ENCODE measurements at regions not wholly inside any gene's neighbourhood (a gene's known extent, or its start where the extent isn't known, plus 50 kb on each side); places are given as distances from the start of the nearest gene placed in this dataset.
"Not testable (repeated sequence)": the region's sequence is repeated elsewhere in the genome, so short reads cannot be mapped to it uniquely, and the experiment has no call there.

DNA sequence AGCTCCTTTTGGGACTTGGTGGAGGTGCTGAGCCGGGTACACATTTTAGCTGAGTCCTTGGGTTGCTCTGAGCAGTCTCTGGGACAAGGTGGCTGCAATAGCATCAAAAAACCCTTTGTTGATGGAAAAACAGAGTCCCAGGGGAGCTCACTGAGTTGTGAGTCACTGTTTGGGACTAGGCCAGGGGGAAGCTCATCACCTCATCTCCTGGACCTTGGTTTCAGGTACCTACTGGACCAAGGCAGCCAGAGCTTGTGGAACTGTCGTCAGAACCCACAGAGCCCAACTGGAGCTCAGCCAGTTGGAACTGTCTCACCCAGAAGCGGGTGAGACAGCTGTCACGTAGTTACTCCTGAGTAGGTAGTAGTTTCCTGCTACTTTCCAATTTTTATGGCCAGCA is 146.7 kb downstream of the HLX start:
- no peak for DNase-seq
- Histone ChIP-seq H3K36me3 (replicated peaks; ENCODE audit: control insufficient read depth, insufficient read depth, low read length) (no peaks in the 10 kb centered on the region), H3K4me3 (ENCODE audit: insufficient read depth, low read depth, low read length) (no peak overlapping the region), H3K27me3 (ENCODE audit: control insufficient read depth, insufficient read depth, low read length) (no peaks in the 10 kb centered on the region)

DNA sequence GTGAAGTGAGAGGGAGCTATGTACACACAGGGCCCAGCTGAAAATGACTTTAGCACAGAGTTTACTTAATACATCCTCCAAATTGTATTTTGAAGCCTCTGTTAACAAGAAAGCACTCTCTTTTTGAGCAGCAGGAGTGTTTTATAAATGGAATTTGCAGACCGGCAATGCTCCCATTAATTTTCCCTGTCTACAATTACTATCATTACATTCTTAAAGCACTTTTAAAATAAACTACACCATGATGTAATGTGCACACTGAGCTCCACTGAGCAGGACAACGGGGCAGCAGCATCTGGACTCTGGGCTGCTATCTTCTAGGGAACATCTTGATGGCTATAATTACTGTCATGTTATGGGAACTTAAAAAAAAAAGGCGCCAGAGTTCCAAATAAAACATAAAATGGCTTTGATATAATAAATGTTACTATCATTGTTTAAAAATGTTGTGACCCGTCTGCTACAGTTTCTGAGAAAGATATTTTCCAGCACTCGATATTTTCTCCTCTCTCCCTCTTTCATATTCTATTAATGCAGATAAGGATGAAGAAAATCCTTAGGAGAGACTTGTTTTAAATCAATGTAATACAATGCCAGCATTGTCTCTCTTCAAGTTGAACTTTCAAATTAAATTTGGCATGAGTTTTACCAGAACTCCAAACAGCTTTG is 150.9 kb downstream of the HLX start:
- H3K36me3 ChIP-seq (replicated peaks; ENCODE audit: control insufficient read depth, insufficient read depth, low read length), result no peaks in the 10 kb centered on the region
- DNase-seq, result no peak
- no peaks in the 10 kb centered on the region for H3K27me3 ChIP-seq (ENCODE audit: control insufficient read depth, insufficient read depth, low read length)
- no peak overlapping the region for H3K4me3 ChIP-seq (ENCODE audit: insufficient read depth, low read depth, low read length)

DNA sequence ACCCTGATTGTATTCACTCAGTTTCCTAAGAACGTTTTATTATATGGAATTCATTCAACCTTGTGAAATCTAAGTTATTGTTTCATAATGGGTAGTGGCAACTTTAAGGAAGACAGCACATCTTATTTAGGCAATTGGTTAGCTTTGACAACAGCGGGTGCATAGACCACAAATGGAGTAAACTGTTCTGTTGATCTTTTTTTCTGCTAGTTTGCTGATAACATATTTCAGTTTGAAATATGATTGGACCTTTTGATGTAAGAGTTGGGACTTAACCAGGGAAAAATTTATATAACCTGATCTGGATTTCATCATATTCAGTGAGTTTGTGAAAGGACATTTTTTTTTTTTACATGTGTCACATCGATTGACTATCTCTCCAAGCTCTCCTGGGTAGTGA is 151.7 kb downstream of the HLX start:
- DNase-seq, result no peak
- Histone ChIP-seq H3K4me3 (ENCODE audit: insufficient read depth, low read depth, low read length) (no peak overlapping the region), H3K36me3 (replicated peaks; ENCODE audit: control insufficient read depth, insufficient read depth, low read length) (no peaks in the 10 kb centered on the region), H3K27me3 (ENCODE audit: control insufficient read depth, insufficient read depth, low read length) (no peaks in the 10 kb centered on the region)

DNA sequence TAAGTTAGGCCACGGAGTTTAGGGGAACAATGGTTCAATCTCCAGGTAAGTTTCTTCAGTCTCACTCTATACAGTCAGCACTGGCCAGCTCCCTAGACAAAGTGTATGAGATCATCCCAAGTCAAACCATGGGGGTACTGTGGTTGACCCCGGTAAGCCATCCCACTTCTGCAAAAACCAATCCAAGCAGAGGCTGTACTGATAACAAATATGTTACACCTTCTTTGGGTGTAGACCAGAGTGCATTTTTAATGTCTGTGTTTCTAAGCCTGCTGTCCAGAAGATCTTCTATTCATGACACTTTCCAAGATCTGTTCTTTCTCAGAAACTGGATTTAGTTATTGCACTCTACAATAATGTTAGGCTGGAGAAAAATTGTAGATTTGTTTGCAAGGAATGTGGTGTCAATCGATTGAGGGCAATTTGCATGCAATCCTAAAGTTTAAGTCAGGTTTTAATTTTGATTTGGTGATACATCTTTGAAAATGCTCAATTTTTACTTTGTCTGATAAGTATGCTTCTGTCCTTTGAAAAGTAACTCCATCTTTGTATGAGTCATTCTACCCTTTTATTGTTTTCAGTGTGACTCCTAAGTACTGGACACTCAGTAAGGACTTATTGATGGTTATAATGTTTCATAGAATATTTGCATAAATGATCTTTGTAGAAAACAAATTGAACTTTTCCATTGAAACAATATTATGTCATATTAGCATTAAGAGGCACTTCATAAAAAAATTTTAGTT is 152.4 kb downstream of the HLX start:
- no peaks in the 10 kb centered on the region for H3K36me3 ChIP-seq (replicated peaks; ENCODE audit: control insufficient read depth, insufficient read depth, low read length)
- H3K4me3 ChIP-seq (ENCODE audit: insufficient read depth, low read depth, low read length), result no peak overlapping the region
- no peaks in the 10 kb centered on the region for H3K27me3 ChIP-seq (ENCODE audit: control insufficient read depth, insufficient read depth, low read length)
- no peak for DNase-seq

DNA sequence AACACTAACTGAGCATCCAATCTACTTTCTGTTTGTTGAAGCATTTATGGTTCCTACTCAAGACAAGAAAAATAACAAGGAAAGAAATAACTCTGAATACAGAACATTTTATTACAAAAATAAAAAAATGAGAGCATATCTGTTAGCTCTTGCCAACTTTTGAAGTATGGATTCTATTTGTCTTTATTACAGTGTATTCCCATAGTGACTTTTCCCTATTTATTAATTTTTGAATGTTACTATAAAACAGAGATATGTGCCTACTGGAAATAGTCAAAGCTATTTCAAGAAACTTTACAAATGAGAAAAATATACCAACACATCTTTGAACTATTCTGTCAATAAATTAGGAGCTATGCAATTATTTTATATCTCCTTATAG is 153.0 kb downstream of the HLX start:
- Histone ChIP-seq H3K27me3 (ENCODE audit: control insufficient read depth, insufficient read depth, low read length) (no peaks in the 10 kb centered on the region), H3K4me3 (ENCODE audit: insufficient read depth, low read depth, low read length) (no peak overlapping the region), H3K36me3 (replicated peaks; ENCODE audit: control insufficient read depth, insufficient read depth, low read length) (no peaks in the 10 kb centered on the region)
- DNase-seq, result no peak

DNA sequence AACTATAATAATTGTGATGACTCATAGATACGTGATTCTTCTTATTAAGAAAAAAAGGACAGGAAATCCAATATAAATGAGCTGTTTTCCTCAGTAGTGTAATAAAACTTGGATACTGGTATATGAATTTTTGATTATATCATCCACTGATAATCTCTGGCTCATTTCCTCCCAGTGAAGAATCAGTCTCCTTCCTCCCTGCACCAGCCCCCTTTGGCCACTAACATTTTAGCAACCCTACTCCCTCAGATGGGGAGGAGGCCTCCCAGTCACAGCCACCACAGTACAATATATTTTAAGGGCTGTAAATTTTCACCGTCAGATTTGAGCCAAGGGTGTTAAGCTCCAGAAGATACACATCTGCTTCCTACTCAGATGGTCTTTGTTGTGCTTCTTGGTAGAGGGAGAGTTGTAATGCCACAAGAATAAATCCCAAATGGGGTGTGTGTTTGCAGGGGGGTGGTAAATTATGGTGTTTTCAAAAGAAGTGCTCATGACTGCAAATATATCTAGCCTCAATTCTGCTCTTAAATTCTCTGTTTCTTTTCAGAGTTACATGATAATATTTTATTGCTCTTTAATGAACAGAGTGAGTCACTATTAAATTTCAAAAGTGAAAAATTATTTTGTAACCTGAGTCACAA is 153.5 kb downstream of the HLX start:
- H3K36me3 ChIP-seq (replicated peaks; ENCODE audit: control insufficient read depth, insufficient read depth, low read length), result no peaks in the 10 kb centered on the region
- H3K27me3 ChIP-seq (ENCODE audit: control insufficient read depth, insufficient read depth, low read length), result no peaks in the 10 kb centered on the region
- DNase-seq, result no peak
- H3K4me3 ChIP-seq (ENCODE audit: insufficient read depth, low read depth, low read length), result no peak overlapping the region

DNA sequence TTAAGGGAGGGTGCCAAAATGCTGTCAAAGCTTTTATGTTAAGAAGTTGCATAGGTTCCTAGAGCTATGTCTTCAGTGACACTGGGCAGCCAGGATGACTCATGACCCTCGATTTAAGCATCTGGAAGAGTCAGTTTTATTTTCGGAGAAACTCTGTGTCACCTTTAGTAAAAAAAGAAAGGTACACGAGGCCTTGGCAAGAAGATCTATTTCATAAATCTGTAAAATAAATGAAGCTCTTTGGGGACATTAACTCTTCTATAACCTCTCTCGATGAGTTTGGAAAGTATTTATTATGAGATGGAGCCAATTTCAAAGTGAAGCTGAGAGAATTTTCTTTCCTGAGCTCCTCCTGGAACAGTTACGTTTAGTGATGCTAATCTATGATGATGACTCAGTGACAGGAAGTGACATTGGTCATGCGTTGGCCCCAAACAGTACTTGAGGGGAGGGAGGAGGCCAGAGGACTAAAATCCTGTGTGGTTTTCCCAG is 156.5 kb downstream of the HLX start:
- no peak for DNase-seq
- H3K36me3 ChIP-seq (replicated peaks; ENCODE audit: control insufficient read depth, insufficient read depth, low read length), result no peaks in the 10 kb centered on the region

DNA sequence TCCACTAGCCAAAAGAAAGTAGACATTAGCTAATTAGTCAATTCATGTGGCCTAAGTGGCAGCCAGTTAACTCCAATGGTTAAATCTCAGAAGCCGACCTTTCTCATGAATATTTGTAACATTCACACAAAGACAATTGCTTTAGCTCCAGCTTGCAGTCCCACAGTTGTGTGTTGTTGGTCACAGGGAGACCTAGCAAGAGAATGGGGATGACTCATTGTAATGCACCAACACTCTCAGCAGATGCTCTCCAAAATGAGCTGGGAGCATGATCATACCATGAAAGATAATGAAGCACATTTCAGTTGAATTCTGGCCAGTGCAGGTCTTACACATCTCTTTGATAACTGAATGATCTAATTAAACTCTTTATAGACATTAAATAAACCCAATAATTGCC is 160.4 kb downstream of the HLX start:
- H3K4me3 ChIP-seq (ENCODE audit: insufficient read depth, low read depth, low read length), result no peak overlapping the region
- H3K36me3 ChIP-seq (replicated peaks; ENCODE audit: control insufficient read depth, insufficient read depth, low read length), result no peaks in the 10 kb centered on the region
- H3K27me3 ChIP-seq (ENCODE audit: control insufficient read depth, insufficient read depth, low read length), result no peaks in the 10 kb centered on the region
- DNase-seq, result peak; percentile 10

More for the DNA sequence above, 156.5 kb downstream of the HLX start:
- no peaks in the 10 kb centered on the region for H3K27me3 ChIP-seq (ENCODE audit: control insufficient read depth, insufficient read depth, low read length)
- H3K4me3 ChIP-seq (ENCODE audit: insufficient read depth, low read depth, low read length), result no peak overlapping the region

DNA sequence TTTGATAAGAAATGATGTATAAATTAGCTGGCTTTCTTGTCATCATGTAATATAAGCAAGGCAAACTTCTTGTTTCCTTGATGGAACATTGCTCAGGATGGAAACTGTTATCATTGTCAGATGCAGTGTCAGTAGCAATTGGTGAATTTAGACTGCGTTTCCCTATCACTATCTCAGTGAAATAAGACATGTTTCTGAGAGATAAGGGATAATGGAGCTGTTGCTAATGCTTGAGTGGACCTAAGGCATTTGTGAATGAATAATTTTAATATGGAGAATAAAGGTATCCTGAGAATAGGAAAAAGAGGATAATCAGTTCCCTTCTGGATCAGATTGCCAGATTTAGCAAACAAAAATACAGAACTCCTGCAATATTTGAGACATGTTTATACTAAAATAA is 160.9 kb downstream of the HLX start:
- DNase-seq, result no peak
- Histone ChIP-seq H3K36me3 (replicated peaks; ENCODE audit: control insufficient read depth, insufficient read depth, low read length) (no peaks in the 10 kb centered on the region), H3K4me3 (ENCODE audit: insufficient read depth, low read depth, low read length) (no peak overlapping the region), H3K27me3 (ENCODE audit: control insufficient read depth, insufficient read depth, low read length) (no peaks in the 10 kb centered on the region)

DNA sequence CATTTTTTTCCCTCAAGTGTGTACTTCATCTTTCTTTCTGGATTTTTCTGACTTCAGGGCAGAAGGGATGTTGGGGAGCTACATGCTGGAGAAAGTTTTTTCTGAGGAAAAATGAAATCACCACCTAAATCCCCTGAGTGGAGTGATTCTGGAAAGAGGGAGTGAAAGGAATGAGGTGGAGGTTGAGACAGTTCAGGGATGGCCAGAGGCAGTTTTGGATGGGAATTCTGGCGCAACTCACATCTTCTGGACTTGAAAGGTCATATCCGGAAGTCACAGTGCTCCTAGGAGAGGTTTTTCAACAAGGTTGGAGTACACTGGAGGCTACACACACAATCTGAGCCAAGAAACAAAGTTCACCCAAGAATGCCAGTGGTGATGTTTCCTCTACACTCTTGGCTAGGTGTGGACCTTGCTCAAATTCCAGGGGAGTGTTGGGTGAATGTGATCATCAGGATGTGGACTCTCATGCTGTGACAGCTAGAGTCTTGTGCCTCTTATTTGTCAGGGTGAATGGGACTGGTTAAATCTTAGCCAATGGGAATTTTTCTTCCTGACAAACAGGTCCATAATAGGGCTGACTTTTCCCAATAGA is 161.5 kb downstream of the HLX start:
- DNase-seq, result no peak
- Histone ChIP-seq H3K4me3 (ENCODE audit: insufficient read depth, low read depth, low read length) (no peak overlapping the region), H3K36me3 (replicated peaks; ENCODE audit: control insufficient read depth, insufficient read depth, low read length) (no peaks in the 10 kb centered on the region), H3K27me3 (ENCODE audit: control insufficient read depth, insufficient read depth, low read length) (no peaks in the 10 kb centered on the region)

DNA sequence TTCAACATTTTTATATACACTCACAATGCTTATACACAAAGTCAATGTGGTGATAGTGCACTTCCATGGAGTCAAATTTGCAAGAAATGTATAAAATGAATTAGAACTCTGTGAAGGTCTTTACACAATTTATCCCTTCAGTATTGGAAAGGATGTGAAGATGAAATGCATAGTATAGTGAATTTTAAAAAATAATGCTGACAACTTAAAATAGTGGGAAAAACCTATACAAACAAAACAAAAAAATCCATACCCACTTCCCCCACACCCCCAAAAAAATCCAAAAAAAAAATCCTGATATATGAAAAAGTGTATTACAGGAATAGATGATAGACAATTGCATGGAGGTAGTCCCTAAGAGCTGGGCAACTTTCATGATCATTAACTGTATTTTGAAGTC is 165.3 kb downstream of the HLX start:
- H3K4me3 ChIP-seq (ENCODE audit: insufficient read depth, low read depth, low read length), result no peak overlapping the region
- no peaks in the 10 kb centered on the region for H3K36me3 ChIP-seq (replicated peaks; ENCODE audit: control insufficient read depth, insufficient read depth, low read length)
- no peaks in the 10 kb centered on the region for H3K27me3 ChIP-seq (ENCODE audit: control insufficient read depth, insufficient read depth, low read length)
- DNase-seq, result no peak

DNA sequence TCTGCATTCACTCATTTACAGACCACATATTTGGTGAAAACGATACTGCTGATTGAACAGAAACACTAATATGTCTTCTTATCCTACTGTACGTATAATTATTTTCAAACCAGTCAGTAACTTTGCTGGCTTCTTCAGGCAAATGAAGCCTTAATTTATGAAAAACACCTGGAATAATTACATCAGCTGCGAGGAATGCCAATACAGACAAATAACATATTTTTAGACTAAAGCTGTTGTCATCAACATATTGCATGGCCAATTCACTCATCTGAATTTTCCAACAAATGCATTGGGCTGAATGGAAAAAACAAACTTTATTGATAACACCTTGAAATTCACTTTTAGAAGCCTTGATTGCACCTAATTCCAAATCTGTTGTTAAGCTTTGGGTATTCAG is 165.9 kb downstream of the HLX start:
- no peak for DNase-seq
- no peak overlapping the region for H3K4me3 ChIP-seq (ENCODE audit: insufficient read depth, low read depth, low read length)
- H3K36me3 ChIP-seq (replicated peaks; ENCODE audit: control insufficient read depth, insufficient read depth, low read length), result no peaks in the 10 kb centered on the region
- no peaks in the 10 kb centered on the region for H3K27me3 ChIP-seq (ENCODE audit: control insufficient read depth, insufficient read depth, low read length)

DNA sequence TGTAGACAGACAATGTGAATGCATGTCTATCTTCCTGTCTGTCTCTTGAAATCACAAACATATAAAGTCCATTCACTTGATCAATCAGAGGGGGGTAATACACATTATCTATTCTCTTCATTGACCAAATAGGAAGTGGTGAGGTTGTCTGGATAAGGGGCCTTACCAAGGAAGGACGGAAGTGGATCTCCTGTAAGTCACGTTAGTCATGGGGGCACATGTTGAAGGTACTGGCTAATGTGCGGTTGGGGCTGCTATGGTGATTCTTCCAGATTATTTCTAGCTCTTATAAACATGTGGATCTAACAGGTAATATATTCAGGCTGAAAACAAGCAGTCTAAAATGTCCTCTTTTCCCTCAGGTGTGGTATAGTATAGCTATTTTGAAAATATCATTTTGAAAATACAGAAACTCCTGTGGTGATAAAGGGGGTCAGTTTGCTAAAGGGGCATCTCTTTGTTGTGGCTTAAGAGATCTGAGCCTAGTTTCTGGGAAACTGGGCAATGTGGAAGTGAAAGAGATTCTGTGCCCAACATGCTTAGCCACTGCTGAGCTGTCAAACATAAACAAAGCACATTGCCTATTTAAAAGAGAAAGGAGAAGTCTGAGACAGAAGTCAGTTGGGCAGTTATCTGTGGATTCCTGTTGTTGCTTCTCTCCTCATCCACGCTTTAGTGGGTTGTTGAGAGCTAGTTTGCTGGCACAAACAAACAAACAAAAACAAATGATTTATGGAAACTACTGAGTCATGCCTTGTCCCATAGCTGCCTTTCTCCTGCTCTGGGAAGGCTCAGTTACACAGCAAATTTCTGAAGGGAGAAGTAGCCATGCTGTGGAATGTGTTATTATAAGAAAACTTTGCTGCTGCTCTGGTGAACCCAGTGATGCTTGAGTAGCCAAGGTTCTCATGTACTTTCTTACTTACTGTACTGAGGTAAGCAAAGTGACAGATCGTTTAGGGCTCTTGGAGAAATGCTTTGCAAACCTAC is 166.9 kb downstream of the HLX start:
- no peak for DNase-seq

DNA sequence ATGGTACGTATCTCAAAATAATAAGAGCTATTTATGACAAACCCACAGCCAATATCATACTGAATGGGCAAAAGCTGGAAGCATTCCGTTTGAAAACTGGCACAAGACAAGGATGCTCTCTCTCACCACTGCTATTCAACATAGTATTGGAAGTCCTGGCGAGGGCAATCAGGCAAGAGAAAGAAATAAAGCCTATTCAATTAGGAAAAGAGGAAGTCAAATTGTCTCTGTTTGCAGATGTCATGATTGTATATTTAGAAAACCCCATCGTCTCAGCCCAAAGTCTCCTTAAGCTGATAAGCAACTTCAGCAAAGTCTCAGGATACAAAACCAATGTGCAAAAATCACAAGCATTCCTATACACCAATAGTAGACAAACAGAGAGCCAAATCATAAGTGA is 172.1 kb downstream of the HLX start:
- not testable (repeated sequence) for H3K27me3 ChIP-seq (ENCODE audit: control insufficient read depth, insufficient read depth, low read length); DNase-seq; H3K36me3 ChIP-seq (replicated peaks; ENCODE audit: control insufficient read depth, insufficient read depth, low read length); H3K4me3 ChIP-seq (ENCODE audit: insufficient read depth, low read depth, low read length)

More for the DNA sequence above, 166.9 kb downstream of the HLX start:
- no peaks in the 10 kb centered on the region for H3K36me3 ChIP-seq (replicated peaks; ENCODE audit: control insufficient read depth, insufficient read depth, low read length)
- H3K27me3 ChIP-seq (ENCODE audit: control insufficient read depth, insufficient read depth, low read length), result no peaks in the 10 kb centered on the region
- no peak overlapping the region for H3K4me3 ChIP-seq (ENCODE audit: insufficient read depth, low read depth, low read length)

All from H7 (cell line).